Left lobe of liver (tissue), 2 donors: ENCODE measurements at regions not wholly inside any gene's neighbourhood (a gene's known extent, or its start where the extent isn't known, plus 50 kb on each side); places are given as distances from the start of the nearest gene placed in this dataset.

ENCODE experiments used
- ATAC-seq: fragments of 200-7000 bp; cut with Tn5 transposase; one replicate; pipeline ENCODE4 v1.9.1; 2020; ENCODE audit warnings: mild to moderate bottlenecking, moderate library complexity
- DNase-seq: peaks from one replicate; pipeline ENCODE4 v3.0.0-alpha.2; 2020; ENCODE audit warnings: low spot score
- donor health status: DM: no; HTN: no; CAD: no; lungs with moderate emphysema.
- donor health status: DM: no; HTN: yes; CAD: no.

- ATAC-seq = no peak
- no peak for DNase-seq
Measured at GRCh38 chr6:53744321-53744720, 50.5 kb upstream of the LRRC1 start.

- DNase-seq = no peak
- ATAC-seq = no peak
Measured at GRCh38 chr6:53741034-53741823, 53.6 kb upstream of the LRRC1 start.

GRCh38 chr6:53737746-53738145 is 57.1 kb upstream of the LRRC1 start:
- no peak for DNase-seq
- no peak for ATAC-seq

GRCh38 chr6:53735896-53736295 is 58.9 kb upstream of the LRRC1 start:
- DNase-seq (no peak), ATAC-seq (no peak)

- peak; percentile 63 for ATAC-seq
- no peak for DNase-seq
Measured at GRCh38 chr6:53734473-53735299, 60.1 kb upstream of the LRRC1 start.

GRCh38 chr6:53731866-53732636 is 62.8 kb upstream of the LRRC1 start:
- no peak for DNase-seq
- ATAC-seq = no peak

- ATAC-seq (no peak), DNase-seq (no peak)
Measured at GRCh38 chr6:53730767-53731166, 64.0 kb upstream of the LRRC1 start.

- peak; percentile 88 for ATAC-seq
- DNase-seq = peak; percentile 57
Measured at GRCh38 chr6:53728570-53729194, 63.1 kb upstream of the KLHL31 start.

- DNase-seq = no peak
- ATAC-seq = no peak
Measured at GRCh38 chr6:53727748-53728147, 62.2 kb upstream of the KLHL31 start.

- peak; percentile 77 for DNase-seq
- ATAC-seq = peak; percentile 98
Measured at GRCh38 chr6:53725791-53726575, 60.4 kb upstream of the KLHL31 start.

GRCh38 chr6:53724501-53724900 is 58.9 kb upstream of the KLHL31 start:
- no peak for DNase-seq
- no peak for ATAC-seq

- ATAC-seq = no peak
Measured at GRCh38 chr6:53723331-53723730, 57.8 kb upstream of the KLHL31 start.

GRCh38 chr6:53721766-53722165 is 56.2 kb upstream of the KLHL31 start:
- DNase-seq (no peak), ATAC-seq (no peak)

More at GRCh38 chr6:53723331-53723730, 57.8 kb upstream of the KLHL31 start:
- DNase-seq = no peak

GRCh38 chr6:53718597-53719460 is 53.3 kb upstream of the KLHL31 start:
- DNase-seq (no peak), ATAC-seq (peak; percentile 100)

- no peak for ATAC-seq
- no peak for DNase-seq
Measured at GRCh38 chr6:53717566-53717965, 52.0 kb upstream of the KLHL31 start.

GRCh38 chr6:53715434-53715833 is 49.9 kb upstream of the KLHL31 start:
- DNase-seq = no peak
- ATAC-seq = no peak
